Skeletal muscle satellite cell (primary cell): ENCODE measurements at regions not wholly inside any gene's neighbourhood (a gene's known extent, or its start where the extent isn't known, plus 50 kb on each side); places are given as distances from the start of the nearest gene placed in this dataset.

ENCODE experiments used
- H3K27me3 ChIP-seq: 2 replicates; pipeline ENCODE4 v1.7.0; 2013; ENCODE audit warnings: low read length; ENCODE audit not compliant: control insufficient read depth, insufficient read depth
- H3K36me3 ChIP-seq: 2 replicates; pipeline ENCODE4 v1.7.0; 2013; ENCODE audit warnings: mild to moderate bottlenecking, control low read depth, low read length; ENCODE audit not compliant: insufficient read depth
- H3K4me1 ChIP-seq: 2 replicates; pipeline ENCODE4 v1.7.0; 2013; ENCODE audit warnings: low read length; ENCODE audit not compliant: control insufficient read depth, insufficient read depth
- H3K4me2 ChIP-seq: 2 replicates; pipeline ENCODE4 v1.7.0; 2013; ENCODE audit warnings: mild to moderate bottlenecking, low read length
- H3K4me3 ChIP-seq: 2 replicates; pipeline ENCODE4 v1.7.0; 2013; ENCODE audit warnings: low read length
- H3K9ac ChIP-seq: 2 replicates; pipeline ENCODE4 v1.7.0; 2013; ENCODE audit warnings: mild to moderate bottlenecking, low read depth, low read length, moderate library complexity
- H3K9me3 ChIP-seq: replicated peaks from 2 replicates; pipeline ENCODE4 v1.7.0; 2013; ENCODE audit warnings: mild to moderate bottlenecking, control low read depth, low read length

GRCh38 chr6:163771180-163771579 is 356.7 kb downstream of the QKI start:
- no peak overlapping the region for H3K4me3 ChIP-seq
- no peak overlapping the region for H3K4me2 ChIP-seq
- H3K9me3 ChIP-seq: no peaks in the 10 kb centered on the region
- no peaks in the 10 kb centered on the region for H3K4me1 ChIP-seq
- H3K27me3 ChIP-seq: no peaks in the 10 kb centered on the region
- no peak overlapping the region for H3K9ac ChIP-seq
- no peaks in the 10 kb centered on the region for H3K36me3 ChIP-seq

- H3K9ac ChIP-seq: no peak overlapping the region
- no peak overlapping the region for H3K4me3 ChIP-seq
- no peaks in the 10 kb centered on the region for H3K27me3 ChIP-seq
- no peaks in the 10 kb centered on the region for H3K36me3 ChIP-seq
- H3K9me3 ChIP-seq: no peaks in the 10 kb centered on the region
- no peaks in the 10 kb centered on the region for H3K4me1 ChIP-seq
- H3K4me2 ChIP-seq: no peak overlapping the region
Measured at GRCh38 chr6:163768905-163769304, 354.4 kb downstream of the QKI start.

- Histone ChIP-seq H3K4me1 (no peaks in the 10 kb centered on the region), H3K9ac (no peak overlapping the region), H3K36me3 (no peaks in the 10 kb centered on the region), H3K9me3 (no peaks in the 10 kb centered on the region), H3K27me3 (no peaks in the 10 kb centered on the region), H3K4me3 (no peak overlapping the region), H3K4me2 (no peak overlapping the region)
Measured at GRCh38 chr6:163766936-163767335, 352.4 kb downstream of the QKI start.

- H3K9me3 ChIP-seq: no peaks in the 10 kb centered on the region
- H3K9ac ChIP-seq: no peak overlapping the region
- no peaks in the 10 kb centered on the region for H3K36me3 ChIP-seq
- no peaks in the 10 kb centered on the region for H3K27me3 ChIP-seq
- H3K4me3 ChIP-seq: no peak overlapping the region
- H3K4me1 ChIP-seq: no peaks in the 10 kb centered on the region
- no peak overlapping the region for H3K4me2 ChIP-seq
Measured at GRCh38 chr6:163765335-163765734, 350.8 kb downstream of the QKI start.

- Histone ChIP-seq H3K9me3 (no peaks in the 10 kb centered on the region), H3K4me2 (peak overlapping the region; percentile 11), H3K4me3 (no peak overlapping the region), H3K9ac (no peak overlapping the region), H3K4me1 (no peaks in the 10 kb centered on the region), H3K36me3 (no peaks in the 10 kb centered on the region), H3K27me3 (no peaks in the 10 kb centered on the region)
Measured at GRCh38 chr6:163764565-163764964, 350.0 kb downstream of the QKI start.

GRCh38 chr6:163761481-163761880 is 347.0 kb downstream of the QKI start:
- Histone ChIP-seq H3K27me3 (no peaks in the 10 kb centered on the region), H3K4me1 (no peaks in the 10 kb centered on the region), H3K9ac (no peak overlapping the region), H3K4me2 (no peak overlapping the region), H3K4me3 (no peak overlapping the region), H3K9me3 (no peaks in the 10 kb centered on the region), H3K36me3 (no peaks in the 10 kb centered on the region)

- no peak overlapping the region for H3K4me2 ChIP-seq
- H3K4me1 ChIP-seq: no peaks in the 10 kb centered on the region
- no peaks in the 10 kb centered on the region for H3K36me3 ChIP-seq
- no peak overlapping the region for H3K9ac ChIP-seq
- H3K27me3 ChIP-seq: no peaks in the 10 kb centered on the region
- H3K9me3 ChIP-seq: no peaks in the 10 kb centered on the region
- no peak overlapping the region for H3K4me3 ChIP-seq
Measured at GRCh38 chr6:163760860-163761259, 346.3 kb downstream of the QKI start.

GRCh38 chr6:163759542-163759941 is 345.0 kb downstream of the QKI start:
- H3K36me3 ChIP-seq: no peaks in the 10 kb centered on the region
- no peaks in the 10 kb centered on the region for H3K9me3 ChIP-seq
- no peak overlapping the region for H3K4me3 ChIP-seq
- no peaks in the 10 kb centered on the region for H3K4me1 ChIP-seq
- H3K9ac ChIP-seq: no peak overlapping the region
- H3K27me3 ChIP-seq: no peaks in the 10 kb centered on the region
- no peak overlapping the region for H3K4me2 ChIP-seq

- Histone ChIP-seq H3K9ac (no peak overlapping the region), H3K4me3 (no peak overlapping the region), H3K4me1 (no peaks in the 10 kb centered on the region), H3K9me3 (no peaks in the 10 kb centered on the region), H3K36me3 (no peaks in the 10 kb centered on the region), H3K27me3 (no peaks in the 10 kb centered on the region), H3K4me2 (no peak overlapping the region)
Measured at GRCh38 chr6:163757520-163757919, 343.0 kb downstream of the QKI start.

- no peaks in the 10 kb centered on the region for H3K4me1 ChIP-seq
- H3K9ac ChIP-seq: no peak overlapping the region
- H3K4me3 ChIP-seq: no peak overlapping the region
- H3K36me3 ChIP-seq: no peaks in the 10 kb centered on the region
- H3K4me2 ChIP-seq: no peak overlapping the region
- H3K27me3 ChIP-seq: no peaks in the 10 kb centered on the region
- no peaks in the 10 kb centered on the region for H3K9me3 ChIP-seq
Measured at GRCh38 chr6:163756079-163756478, 341.6 kb downstream of the QKI start.

- no peaks in the 10 kb centered on the region for H3K36me3 ChIP-seq
- H3K9me3 ChIP-seq: no peaks in the 10 kb centered on the region
- H3K9ac ChIP-seq: no peak overlapping the region
- H3K4me3 ChIP-seq: no peak overlapping the region
- no peaks in the 10 kb centered on the region for H3K4me1 ChIP-seq
- no peak overlapping the region for H3K4me2 ChIP-seq
- no peaks in the 10 kb centered on the region for H3K27me3 ChIP-seq
Measured at GRCh38 chr6:163754866-163755265, 340.3 kb downstream of the QKI start.

GRCh38 chr6:163753430-163753829 is 338.9 kb downstream of the QKI start:
- H3K4me2 ChIP-seq: no peak overlapping the region
- H3K4me3 ChIP-seq: no peak overlapping the region
- H3K36me3 ChIP-seq: no peaks in the 10 kb centered on the region
- H3K9me3 ChIP-seq: no peaks in the 10 kb centered on the region
- no peaks in the 10 kb centered on the region for H3K4me1 ChIP-seq
- H3K27me3 ChIP-seq: no peaks in the 10 kb centered on the region
- no peak overlapping the region for H3K9ac ChIP-seq
